ENCODE measurements at regions not wholly inside any gene's neighbourhood (a gene's known extent, or its start where the extent isn't known, plus 50 kb on each side); places are given as distances from the start of the nearest gene placed in this dataset.

DNA sequence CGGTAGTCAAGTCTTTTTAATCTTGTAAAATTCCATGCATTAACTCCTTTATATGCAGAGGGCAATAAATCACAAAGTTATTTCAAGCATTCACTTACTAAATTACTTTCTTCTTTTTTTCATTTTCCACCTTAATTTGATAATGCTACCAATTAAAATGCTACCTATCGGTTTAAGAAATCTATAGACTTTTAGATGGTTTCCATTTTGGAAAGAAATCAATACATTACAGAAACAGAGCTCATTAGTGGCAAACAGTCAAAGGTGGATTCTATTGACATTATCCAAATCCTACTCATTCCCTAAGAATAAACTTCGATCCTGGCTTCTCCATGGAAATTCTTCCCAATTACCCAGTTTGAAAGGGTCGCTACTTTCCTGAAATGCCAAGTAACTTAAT lies 176.5 kb downstream of the MREG start:
- TF ChIP-seq EZH2 (IDR thresholded peaks at IDR 0.05; ENCODE audit: borderline replicate concordance, insufficient read depth, low read length, poor library complexity, severe bottlenecking) (no peak), POLR2AphosphoS5 (IDR thresholded peaks at IDR 0.05) (no peak), TAF1 (IDR thresholded peaks at IDR 0.05; ENCODE audit: low read depth) (no peak), SMC3 (conservative IDR thresholded peaks at IDR 0.05; ENCODE audit: poor library complexity) (no peak), EP300 (conservative IDR thresholded peaks at IDR 0.05; ENCODE audit: poor library complexity, severe bottlenecking) (no peak)
- TF ChIP-seq, protein P1, sequence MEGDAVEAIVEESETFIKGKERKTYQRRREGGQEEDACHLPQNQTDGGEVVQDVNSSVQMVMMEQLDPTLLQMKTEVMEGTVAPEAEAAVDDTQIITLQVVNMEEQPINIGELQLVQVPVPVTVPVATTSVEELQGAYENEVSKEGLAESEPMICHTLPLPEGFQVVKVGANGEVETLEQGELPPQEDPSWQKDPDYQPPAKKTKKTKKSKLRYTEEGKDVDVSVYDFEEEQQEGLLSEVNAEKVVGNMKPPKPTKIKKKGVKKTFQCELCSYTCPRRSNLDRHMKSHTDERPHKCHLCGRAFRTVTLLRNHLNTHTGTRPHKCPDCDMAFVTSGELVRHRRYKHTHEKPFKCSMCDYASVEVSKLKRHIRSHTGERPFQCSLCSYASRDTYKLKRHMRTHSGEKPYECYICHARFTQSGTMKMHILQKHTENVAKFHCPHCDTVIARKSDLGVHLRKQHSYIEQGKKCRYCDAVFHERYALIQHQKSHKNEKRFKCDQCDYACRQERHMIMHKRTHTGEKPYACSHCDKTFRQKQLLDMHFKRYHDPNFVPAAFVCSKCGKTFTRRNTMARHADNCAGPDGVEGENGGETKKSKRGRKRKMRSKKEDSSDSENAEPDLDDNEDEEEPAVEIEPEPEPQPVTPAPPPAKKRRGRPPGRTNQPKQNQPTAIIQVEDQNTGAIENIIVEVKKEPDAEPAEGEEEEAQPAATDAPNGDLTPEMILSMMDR (IDR thresholded peaks at IDR 0.05; ENCODE audit: poor library complexity, severe bottlenecking) = no peak
- TF ChIP-seq, protein P2, sequence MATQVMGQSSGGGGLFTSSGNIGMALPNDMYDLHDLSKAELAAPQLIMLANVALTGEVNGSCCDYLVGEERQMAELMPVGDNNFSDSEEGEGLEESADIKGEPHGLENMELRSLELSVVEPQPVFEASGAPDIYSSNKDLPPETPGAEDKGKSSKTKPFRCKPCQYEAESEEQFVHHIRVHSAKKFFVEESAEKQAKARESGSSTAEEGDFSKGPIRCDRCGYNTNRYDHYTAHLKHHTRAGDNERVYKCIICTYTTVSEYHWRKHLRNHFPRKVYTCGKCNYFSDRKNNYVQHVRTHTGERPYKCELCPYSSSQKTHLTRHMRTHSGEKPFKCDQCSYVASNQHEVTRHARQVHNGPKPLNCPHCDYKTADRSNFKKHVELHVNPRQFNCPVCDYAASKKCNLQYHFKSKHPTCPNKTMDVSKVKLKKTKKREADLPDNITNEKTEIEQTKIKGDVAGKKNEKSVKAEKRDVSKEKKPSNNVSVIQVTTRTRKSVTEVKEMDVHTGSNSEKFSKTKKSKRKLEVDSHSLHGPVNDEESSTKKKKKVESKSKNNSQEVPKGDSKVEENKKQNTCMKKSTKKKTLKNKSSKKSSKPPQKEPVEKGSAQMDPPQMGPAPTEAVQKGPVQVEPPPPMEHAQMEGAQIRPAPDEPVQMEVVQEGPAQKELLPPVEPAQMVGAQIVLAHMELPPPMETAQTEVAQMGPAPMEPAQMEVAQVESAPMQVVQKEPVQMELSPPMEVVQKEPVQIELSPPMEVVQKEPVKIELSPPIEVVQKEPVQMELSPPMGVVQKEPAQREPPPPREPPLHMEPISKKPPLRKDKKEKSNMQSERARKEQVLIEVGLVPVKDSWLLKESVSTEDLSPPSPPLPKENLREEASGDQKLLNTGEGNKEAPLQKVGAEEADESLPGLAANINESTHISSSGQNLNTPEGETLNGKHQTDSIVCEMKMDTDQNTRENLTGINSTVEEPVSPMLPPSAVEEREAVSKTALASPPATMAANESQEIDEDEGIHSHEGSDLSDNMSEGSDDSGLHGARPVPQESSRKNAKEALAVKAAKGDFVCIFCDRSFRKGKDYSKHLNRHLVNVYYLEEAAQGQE (IDR thresholded peaks at IDR 0.05; ENCODE audit: borderline replicate concordance) = no peak

Data from neural cell (in vitro differentiated cells).